Adrenal gland (tissue), 9 donors: ENCODE measurements at regions not wholly inside any gene's neighbourhood (a gene's known extent, or its start where the extent isn't known, plus 50 kb on each side); places are given as distances from the start of the nearest gene placed in this dataset.

Source experiments
- DNase-seq, 7 donors: peaks; one replicate each; pipeline ENCODE4 v3.0.0-alpha.2; 2019 to 2020
- H3K27ac ChIP-seq, 5 donors: fragments of 200-600 bp; sonication (generic) in 4 of 5; 1 replicate in 3 of 5; 2 replicates in 2 of 5; pipeline versions ENCODE4 v1.5.1 to v1.8.0; 2016 to 2020; ENCODE audit warnings: mild to moderate bottlenecking in 1 of 5
- H3K27me3 ChIP-seq: fragments of 200-600 bp; 2 replicates; pipeline ENCODE4 v1.8.0; 2021
- H3K36me3 ChIP-seq, 2 donors: fragments of 200-600 bp; replicated peaks in 1 of 2; 1 replicate in 1 of 2; 2 replicates in 1 of 2; pipeline versions ENCODE4 v1.5.1 to v1.8.0; 2018 to 2022
- H3K4me1 ChIP-seq, 2 donors: fragments of 200-600 bp; replicated peaks in 1 of 2; 1 replicate in 1 of 2; 2 replicates in 1 of 2; pipeline versions ENCODE4 v1.5.1 to v1.8.0; 2018 to 2021
- H3K4me3 ChIP-seq, 4 donors: fragments of 200-600 bp; sonication (generic) in 3 of 4; one replicate each; pipeline ENCODE4 v1.5.1; 2016 to 2018
- H3K9me3 ChIP-seq, 3 donors: fragments of 200-600 bp; sonication (generic) in 1 of 3; replicated peaks in 1 of 3; 1 replicate in 2 of 3; 2 replicates in 1 of 3; pipeline versions ENCODE4 v1.5.1 to v1.8.0; 2016 to 2021
- CTCF ChIP-seq, 6 experiments: fragments of 450-650 bp in 4 of 6; fragments of 200-600 bp in 2 of 6; sonication (generic) in 1 of 6; IDR thresholded peaks; 1 replicate in 5 of 6; 2 replicates in 1 of 6; pipeline versions ENCODE4 v1.5.1 to v1.8.0; 2016 to 2021; ENCODE audit warnings: antibody characterized with exemption in 6 of 6, mild to moderate bottlenecking in 2 of 6, moderate library complexity in 1 of 6
- POLR2A ChIP-seq, 2 donors: fragments of 450-650 bp; IDR thresholded peaks; one replicate each; pipeline ENCODE4 v1.6.1; 2017; ENCODE audit warnings: antibody characterized with exemption in 2 of 2, mild to moderate bottlenecking in 2 of 2, moderate library complexity in 1 of 2
- WGBS, 4 donors: extraction: QIAGEN DNeasy Blood & Tissue Kit in 2 of 4; methylation state at CpG; one replicate each; pipeline versions ENCODE4 v1.1.5 to v1.1.7; 2013 to 2017; 5-methylcytosine and 5-hydroxymethylcytosine counted together
- intact Hi-C, 2 donors: fragments of 100-400 bp; cut with DNase I; formaldehyde crosslinking; loops; one replicate each; pipeline versions ENCODE4 v1.14.1 to v1.15.0; 2022 to 2023
- donor health status: healthy with polysubstance abuse.
- donor health status: Bipolar disorder and iron deficiency.
- donor health status: DM: yes; HTN: yes; CAD: no.
- donor health status: DM: no; HTN: no; CAD: no.
- donor health status: DM: no; HTN: no; CAD: no.

DNA sequence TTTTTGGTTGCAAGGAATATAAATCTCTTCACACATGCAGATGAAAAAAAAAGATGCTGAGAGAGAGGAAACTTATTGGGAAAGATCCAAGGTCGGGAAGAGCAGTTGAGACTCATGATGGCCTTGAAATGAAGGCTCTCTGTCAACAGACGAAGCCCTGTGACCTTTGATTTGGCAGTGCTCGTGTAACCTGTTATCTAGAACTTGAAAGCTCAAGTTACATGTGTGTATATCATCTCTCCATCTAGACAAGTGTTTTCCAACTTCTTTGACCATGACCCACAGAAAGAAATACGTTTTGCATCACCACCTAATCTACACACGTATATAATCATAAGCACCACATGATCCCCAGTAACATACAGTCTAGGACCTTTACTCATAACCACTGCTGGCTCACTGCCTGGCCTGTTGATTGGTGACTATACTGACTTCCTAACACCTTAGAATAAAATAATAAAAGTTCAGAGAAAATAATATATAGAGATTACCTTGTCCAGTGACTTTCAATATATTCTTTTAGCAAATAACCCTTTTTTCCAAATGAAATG, 319.0 kb upstream of the PKDCC start:
- 36 to 38% (median 36%) methylated on average over 5 of the region's 5 CpGs for WGBS, 4 donors
- Histone ChIP-seq H3K4me1 (no peaks in the 10 kb centered on the region), H3K36me3 (no peaks in the 10 kb centered on the region), H3K9me3 (no peaks in the 10 kb centered on the region), H3K27ac (no peak overlapping the region), H3K4me3 (no peak overlapping the region), H3K27me3 (no peaks in the 10 kb centered on the region)
- no peak for TF ChIP-seq POLR2A (IDR thresholded peaks at IDR 0.05)
- TF ChIP-seq CTCF (IDR thresholded peaks at IDR 0.05): no peak
- intact Hi-C loops: no loop called here
- peak in 4 of 7 donors; percentile 27 to 52 (median 39) for DNase-seq

- H3K4me3 ChIP-seq: no peak overlapping the region
- no peak for TF ChIP-seq POLR2A (IDR thresholded peaks at IDR 0.05)
- no peak for TF ChIP-seq CTCF (IDR thresholded peaks at IDR 0.05)
- no peaks in the 10 kb centered on the region for H3K4me1 ChIP-seq
- H3K27ac ChIP-seq: no peak overlapping the region
- WGBS, 4 donors: 78 to 94% (median 85%) methylated on average over 7 to 11 of the region's 11 CpGs
- H3K9me3 ChIP-seq: no peaks in the 10 kb centered on the region
- H3K36me3 ChIP-seq: no peaks in the 10 kb centered on the region
- no peak for DNase-seq
- no peaks in the 10 kb centered on the region for H3K27me3 ChIP-seq
- intact Hi-C loops: no loop called here
Observed at GRCh38 chr2:41729800-41730364, 317.9 kb upstream of the PKDCC start.

GRCh38 chr2:41735006-41735405, 312.8 kb upstream of the PKDCC start:
- Histone ChIP-seq H3K27ac (peak overlapping the region in 2 of 5 donors; percentile 44 to 49), H3K27me3 (no peaks in the 10 kb centered on the region), H3K4me1 (peaks cover 0 to 7% of the 10 kb centered on the region in 2 donors), H3K36me3 (no peaks in the 10 kb centered on the region), H3K4me3 (no peak overlapping the region), H3K9me3 (no peaks in the 10 kb centered on the region)
- no peak for TF ChIP-seq CTCF (IDR thresholded peaks at IDR 0.05)
- no peak for TF ChIP-seq POLR2A (IDR thresholded peaks at IDR 0.05)
- intact Hi-C loops: no loop called here
- 86 to 95% (median 93%) methylated on average over 1 of the region's 1 CpG for WGBS, 4 donors
- DNase-seq: no peak

GRCh38 chr2:41735476-41735875, 312.3 kb upstream of the PKDCC start:
- H3K27ac ChIP-seq: peak overlapping the region in 2 of 5 donors; percentile 44 to 54
- no peaks in the 10 kb centered on the region for H3K36me3 ChIP-seq
- H3K4me1 ChIP-seq: peaks cover 0 to 7% of the 10 kb centered on the region in 2 donors
- no peak for DNase-seq
- TF ChIP-seq POLR2A (IDR thresholded peaks at IDR 0.05): no peak
- TF ChIP-seq CTCF (IDR thresholded peaks at IDR 0.05): no peak
- intact Hi-C loops: no loop called here
- H3K4me3 ChIP-seq: no peak overlapping the region
- no peaks in the 10 kb centered on the region for H3K27me3 ChIP-seq
- no peaks in the 10 kb centered on the region for H3K9me3 ChIP-seq
- WGBS, 4 donors: 53 to 73% (median 60%) methylated on average over 2 of the region's 2 CpGs
